Esophagus muscularis mucosa (tissue), 3 donors: ENCODE measurements at regions not wholly inside any gene's neighbourhood (a gene's known extent, or its start where the extent isn't known, plus 50 kb on each side); places are given as distances from the start of the nearest gene placed in this dataset.

Source experiments
- CTCF ChIP-seq, 3 experiments: fragments of 200-600 bp in 2 of 3; fragments of 450-650 bp in 1 of 3; sonication (generic) in 2 of 3; IDR thresholded peaks; one replicate each; pipeline ENCODE4 v1.5.1; 2017 to 2019; ENCODE audit warnings: antibody characterized with exemption in 3 of 3, mild to moderate bottlenecking in 2 of 3, moderate library complexity in 1 of 3
- EP300 ChIP-seq: sonication (generic); formaldehyde crosslinking; IDR thresholded peaks from one replicate; pipeline ENCODE4 v1.6.1; 2017; ENCODE audit warnings: antibody characterized with exemption

- TF ChIP-seq CTCF (IDR thresholded peaks at IDR 0.05) (no peak), EP300 (no peak)
Observed at GRCh38 chr2:109724533-109725460, 69.3 kb upstream of the RGPD5 start.
